GM13977 (cell line): ENCODE measurements at regions not wholly inside any gene's neighbourhood (a gene's known extent, or its start where the extent isn't known, plus 50 kb on each side); places are given as distances from the start of the nearest gene placed in this dataset.

Source experiments
- DNase-seq: peaks from one replicate; pipeline ENCODE4 v3.0.0; 2012; ENCODE audit warnings: low spot score
- CTCF ChIP-seq: IDR thresholded peaks from 2 replicates; pipeline ENCODE4 v1.5.1; 2012; ENCODE audit warnings: mild to moderate bottlenecking, control low read depth; ENCODE audit not compliant: insufficient read depth; ENCODE audit errors: extremely low read depth, missing control alignments
- in situ Hi-C: fragments of 300-500 bp; cut with MboI; formaldehyde crosslinking; loops from one replicate; pipeline ENCODE4 v1.12.0; 2022; ENCODE audit warnings: low sequenced_read_pairs, low pct_unique_long_range_greater_than_20kb, mixed read lengths, inconsistent platforms; ENCODE audit not compliant: unreplicated experiment

- DNase-seq = no peak
- no peak for TF ChIP-seq CTCF
- in situ Hi-C loops = no loop called here
These were observed 351.9 kb downstream of the ENC1 start for GRCh38 chr5:74288448-74289108.

GRCh38 chr5:74288038-74288437 lies 352.5 kb downstream of the ENC1 start:
- no peak for TF ChIP-seq CTCF
- in situ Hi-C loops = no loop called here
- no peak for DNase-seq

- in situ Hi-C loops = no loop called here
- no peak for TF ChIP-seq CTCF
These were observed 353.5 kb downstream of the ENC1 start for GRCh38 chr5:74286734-74287695.

GRCh38 chr5:74285675-74286280 lies 354.8 kb downstream of the ENC1 start:
- TF ChIP-seq CTCF = no peak
- DNase-seq = no peak
- in situ Hi-C loops = no loop called here

More at GRCh38 chr5:74286734-74287695, 353.5 kb downstream of the ENC1 start:
- DNase-seq = no peak

DNA sequence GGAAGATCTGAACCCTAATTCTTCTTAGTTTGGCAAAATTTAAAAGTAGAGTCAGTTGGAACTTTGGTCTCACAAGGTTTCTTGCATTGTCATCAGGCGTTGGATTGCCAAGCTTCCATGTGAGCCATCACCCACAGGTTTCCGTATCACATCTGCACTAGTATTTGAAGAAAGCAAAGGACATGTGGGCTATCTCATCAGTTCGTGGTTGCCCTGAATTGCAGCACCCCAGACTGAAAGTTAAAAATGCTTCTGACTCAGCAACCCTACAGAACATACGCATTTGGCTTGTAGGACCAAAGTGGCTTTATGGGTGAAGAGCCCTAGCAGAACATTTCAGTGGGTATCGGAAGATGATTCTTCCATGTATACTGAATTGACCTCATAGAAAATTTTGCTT lies 358.0 kb downstream of the ENC1 start:
- TF ChIP-seq CTCF = no peak
- no peak for DNase-seq
- in situ Hi-C loops = no loop called here

- TF ChIP-seq CTCF = no peak
- in situ Hi-C loops = no loop called here
- DNase-seq = no peak
These were observed 359.4 kb downstream of the ENC1 start for GRCh38 chr5:74281166-74281565.
